ENCODE measurements at regions not wholly inside any gene's neighbourhood (a gene's known extent, or its start where the extent isn't known, plus 50 kb on each side); places are given as distances from the start of the nearest gene placed in this dataset.

DNA sequence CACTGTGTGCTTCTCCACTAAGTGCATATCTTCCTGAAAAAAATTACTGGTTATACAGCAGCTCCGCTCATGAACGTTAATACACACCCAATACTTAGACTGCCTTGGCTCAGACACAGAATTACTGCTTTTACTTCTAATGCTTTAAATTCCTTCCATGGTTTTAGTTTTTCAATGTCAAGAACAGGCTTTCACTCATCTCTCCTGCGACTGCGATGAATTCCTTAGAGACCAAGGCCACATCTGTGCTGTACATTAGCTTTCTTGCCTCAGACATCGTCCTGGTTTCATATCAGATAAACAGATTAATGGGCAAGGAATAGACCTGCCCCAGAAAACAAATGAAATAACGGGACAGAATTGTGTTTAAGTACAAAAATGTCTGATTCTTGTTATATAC lies 120.2 kb downstream of the CYP26A1 start:
- Histone ChIP-seq H3K79me2 (ENCODE audit: insufficient read depth) (no peaks in the 10 kb centered on the region), H3K9me2 (no peaks in the 10 kb centered on the region), H3K4me2 (no peak overlapping the region), H3K4me1 (ENCODE audit: control insufficient read depth in 1 of 2, insufficient read depth in 2 of 2, low read depth in 1 of 2, low read length in 1 of 2) (peaks cover 0 to 3% of the 10 kb centered on the region in 2 experiments; a peak in 1 of 4 replicates), H3K27me3 (ENCODE audit: insufficient read depth) (no peaks in the 10 kb centered on the region), H3K9ac (no peak overlapping the region), H3K9me3 (no peaks in the 10 kb centered on the region), H2AFZ (ENCODE audit: low read depth) (no peak overlapping the region), H4K20me1 (ENCODE audit: insufficient read depth) (no peaks in the 10 kb centered on the region), H3K36me3 (replicated peaks in 1 of 2; ENCODE audit: control insufficient read depth in 1 of 2, insufficient read depth in 2 of 2, low read length in 1 of 2) (no peaks in the 10 kb centered on the region), H3F3A (replicated peaks; ENCODE audit: insufficient read depth) (no peaks in the 10 kb centered on the region), H3K27ac (ENCODE audit: low read depth in 2 of 2, low read length in 1 of 2) (no peak overlapping the region), H3K4me3 (ENCODE audit: low read depth in 2 of 2, low read length in 1 of 2) (no peak overlapping the region)
- WGBS (ENCODE audit: low lambda C conversion rate) = 39% methylated on average over 6 of the region's 6 CpGs
- ChIA-PET CTCF (interaction anchor here (1.4 kb wide), 1 partner anchor 12 kb away, joined by 4 read pairs; no protein-coding TSS in a partner anchor), POLR2A (no interaction called here)
- TF ChIP-seq YY1 (IDR thresholded peaks at IDR 0.05; ENCODE audit: low read depth) (no peak), JUND (IDR thresholded peaks at IDR 0.05) (no peak), NRF1 (IDR thresholded peaks at IDR 0.05; ENCODE audit: low read depth, low read length) (no peak), MEF2A (IDR thresholded peaks at IDR 0.05; ENCODE audit: borderline replicate concordance, low read depth) (no peak), ELF1 (IDR thresholded peaks at IDR 0.05) (no peak), CHD2 (IDR thresholded peaks at IDR 0.05; ENCODE audit: low read length, partially characterized antibody) (no peak), RXRA (IDR thresholded peaks at IDR 0.05; ENCODE audit: borderline replicate concordance, low read depth) (no peak), RCOR1 (IDR thresholded peaks at IDR 0.05; ENCODE audit: low read length) (no peak)
- TF ChIP-seq, protein P1, sequence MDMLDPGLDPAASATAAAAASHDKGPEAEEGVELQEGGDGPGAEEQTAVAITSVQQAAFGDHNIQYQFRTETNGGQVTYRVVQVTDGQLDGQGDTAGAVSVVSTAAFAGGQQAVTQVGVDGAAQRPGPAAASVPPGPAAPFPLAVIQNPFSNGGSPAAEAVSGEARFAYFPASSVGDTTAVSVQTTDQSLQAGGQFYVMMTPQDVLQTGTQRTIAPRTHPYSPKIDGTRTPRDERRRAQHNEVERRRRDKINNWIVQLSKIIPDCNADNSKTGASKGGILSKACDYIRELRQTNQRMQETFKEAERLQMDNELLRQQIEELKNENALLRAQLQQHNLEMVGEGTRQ (IDR thresholded peaks at IDR 0.05; ENCODE audit: borderline replicate concordance, low read depth, low read length) = no peak
- TF ChIP-seq, protein P2, sequence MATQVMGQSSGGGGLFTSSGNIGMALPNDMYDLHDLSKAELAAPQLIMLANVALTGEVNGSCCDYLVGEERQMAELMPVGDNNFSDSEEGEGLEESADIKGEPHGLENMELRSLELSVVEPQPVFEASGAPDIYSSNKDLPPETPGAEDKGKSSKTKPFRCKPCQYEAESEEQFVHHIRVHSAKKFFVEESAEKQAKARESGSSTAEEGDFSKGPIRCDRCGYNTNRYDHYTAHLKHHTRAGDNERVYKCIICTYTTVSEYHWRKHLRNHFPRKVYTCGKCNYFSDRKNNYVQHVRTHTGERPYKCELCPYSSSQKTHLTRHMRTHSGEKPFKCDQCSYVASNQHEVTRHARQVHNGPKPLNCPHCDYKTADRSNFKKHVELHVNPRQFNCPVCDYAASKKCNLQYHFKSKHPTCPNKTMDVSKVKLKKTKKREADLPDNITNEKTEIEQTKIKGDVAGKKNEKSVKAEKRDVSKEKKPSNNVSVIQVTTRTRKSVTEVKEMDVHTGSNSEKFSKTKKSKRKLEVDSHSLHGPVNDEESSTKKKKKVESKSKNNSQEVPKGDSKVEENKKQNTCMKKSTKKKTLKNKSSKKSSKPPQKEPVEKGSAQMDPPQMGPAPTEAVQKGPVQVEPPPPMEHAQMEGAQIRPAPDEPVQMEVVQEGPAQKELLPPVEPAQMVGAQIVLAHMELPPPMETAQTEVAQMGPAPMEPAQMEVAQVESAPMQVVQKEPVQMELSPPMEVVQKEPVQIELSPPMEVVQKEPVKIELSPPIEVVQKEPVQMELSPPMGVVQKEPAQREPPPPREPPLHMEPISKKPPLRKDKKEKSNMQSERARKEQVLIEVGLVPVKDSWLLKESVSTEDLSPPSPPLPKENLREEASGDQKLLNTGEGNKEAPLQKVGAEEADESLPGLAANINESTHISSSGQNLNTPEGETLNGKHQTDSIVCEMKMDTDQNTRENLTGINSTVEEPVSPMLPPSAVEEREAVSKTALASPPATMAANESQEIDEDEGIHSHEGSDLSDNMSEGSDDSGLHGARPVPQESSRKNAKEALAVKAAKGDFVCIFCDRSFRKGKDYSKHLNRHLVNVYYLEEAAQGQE (IDR thresholded peaks at IDR 0.05; ENCODE audit: low read depth, low read length) = no peak
- no peak for DNase-seq

DNA sequence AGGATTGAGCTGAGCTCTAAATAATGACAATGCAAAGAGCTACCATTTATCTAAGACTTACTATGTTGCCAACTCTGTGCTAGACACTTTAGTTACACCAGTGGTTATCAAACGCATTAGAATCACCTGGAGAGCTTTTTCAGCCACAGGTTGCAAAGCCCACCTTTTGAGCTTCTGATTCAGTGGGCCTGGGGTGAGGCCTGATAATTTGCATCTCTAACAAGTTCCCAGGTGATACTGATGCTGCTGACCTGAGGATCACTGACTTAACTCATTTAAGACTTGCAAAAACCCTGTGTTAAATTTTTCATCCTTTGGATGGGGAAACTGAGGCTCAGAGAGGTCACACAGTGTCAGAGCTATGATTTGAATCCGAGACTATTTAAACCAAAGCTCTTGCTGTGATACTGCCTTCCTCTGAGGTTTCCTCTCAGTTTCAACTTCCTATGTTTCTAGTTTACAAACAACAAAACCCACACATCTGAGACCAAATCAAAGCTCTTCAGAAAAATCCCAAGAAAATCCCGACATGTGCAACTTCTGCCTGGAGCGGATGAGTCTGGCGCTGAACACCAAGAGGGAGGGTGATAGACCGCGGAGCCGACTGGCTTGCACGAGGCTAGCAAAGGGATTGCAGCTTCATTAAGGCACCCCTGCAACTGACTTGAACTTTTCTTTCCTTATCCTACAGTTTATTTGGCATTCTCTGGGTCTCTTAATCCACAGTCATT lies 124.9 kb downstream of the CYP26A1 start:
- ChIA-PET CTCF (interaction anchor here (1.7 kb wide), 1 partner anchor 8 kb away, joined by 5 read pairs; no protein-coding TSS in a partner anchor), POLR2A (no interaction called here)
- H3K9ac ChIP-seq = no peak overlapping the region
- H4K20me1 ChIP-seq (ENCODE audit: insufficient read depth) = no peaks in the 10 kb centered on the region
- no peak overlapping the region for H3K4me2 ChIP-seq
- 77% methylated on average over 9 of the region's 9 CpGs for WGBS (ENCODE audit: low lambda C conversion rate)
- H3K4me1 ChIP-seq (ENCODE audit: control insufficient read depth in 1 of 2, insufficient read depth in 2 of 2, low read depth in 1 of 2, low read length in 1 of 2) = peaks cover 0 to 6% of the 10 kb centered on the region in 2 experiments; a peak in 1 of 4 replicates
- H3K27ac ChIP-seq (ENCODE audit: low read depth in 2 of 2, low read length in 1 of 2) = no peak overlapping the region
- H3K79me2 ChIP-seq (ENCODE audit: insufficient read depth) = no peaks in the 10 kb centered on the region
- H3F3A ChIP-seq (replicated peaks; ENCODE audit: insufficient read depth) = no peaks in the 10 kb centered on the region
- H3K4me3 ChIP-seq (ENCODE audit: low read depth in 2 of 2, low read length in 1 of 2) = no peak overlapping the region
- no peaks in the 10 kb centered on the region for H3K9me2 ChIP-seq
- DNase-seq = no peak
- no peak overlapping the region for H2AFZ ChIP-seq (ENCODE audit: low read depth)
- H3K27me3 ChIP-seq (ENCODE audit: insufficient read depth) = no peaks in the 10 kb centered on the region
- no peaks in the 10 kb centered on the region for H3K36me3 ChIP-seq (replicated peaks in 1 of 2; ENCODE audit: control insufficient read depth in 1 of 2, insufficient read depth in 2 of 2, low read length in 1 of 2)
- H3K9me3 ChIP-seq = no peaks in the 10 kb centered on the region
- TF ChIP-seq SIN3A (IDR thresholded peaks at IDR 0.05; ENCODE audit: borderline replicate concordance, low read depth, low read length) (no peak), NRF1 (IDR thresholded peaks at IDR 0.05; ENCODE audit: low read depth, low read length) (no peak), GABPA (IDR thresholded peaks at IDR 0.05; ENCODE audit: low read depth) (no peak), RCOR1 (IDR thresholded peaks at IDR 0.05; ENCODE audit: low read length) (no peak), NFIC (IDR thresholded peaks at IDR 0.05; ENCODE audit: borderline replicate concordance) (no peak), GATA2 (CRISPR knock-in tag; IDR thresholded peaks at IDR 0.05) (no peak), CHD2 (IDR thresholded peaks at IDR 0.05; ENCODE audit: low read length, partially characterized antibody) (no peak), TAF1 (IDR thresholded peaks at IDR 0.05; ENCODE audit: borderline replicate concordance, low read depth, low read length) (no peak)
- TF ChIP-seq, protein P3, sequence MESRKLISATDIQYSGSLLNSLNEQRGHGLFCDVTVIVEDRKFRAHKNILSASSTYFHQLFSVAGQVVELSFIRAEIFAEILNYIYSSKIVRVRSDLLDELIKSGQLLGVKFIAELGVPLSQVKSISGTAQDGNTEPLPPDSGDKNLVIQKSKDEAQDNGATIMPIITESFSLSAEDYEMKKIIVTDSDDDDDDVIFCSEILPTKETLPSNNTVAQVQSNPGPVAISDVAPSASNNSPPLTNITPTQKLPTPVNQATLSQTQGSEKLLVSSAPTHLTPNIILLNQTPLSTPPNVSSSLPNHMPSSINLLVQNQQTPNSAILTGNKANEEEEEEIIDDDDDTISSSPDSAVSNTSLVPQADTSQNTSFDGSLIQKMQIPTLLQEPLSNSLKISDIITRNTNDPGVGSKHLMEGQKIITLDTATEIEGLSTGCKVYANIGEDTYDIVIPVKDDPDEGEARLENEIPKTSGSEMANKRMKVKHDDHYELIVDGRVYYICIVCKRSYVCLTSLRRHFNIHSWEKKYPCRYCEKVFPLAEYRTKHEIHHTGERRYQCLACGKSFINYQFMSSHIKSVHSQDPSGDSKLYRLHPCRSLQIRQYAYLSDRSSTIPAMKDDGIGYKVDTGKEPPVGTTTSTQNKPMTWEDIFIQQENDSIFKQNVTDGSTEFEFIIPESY (IDR thresholded peaks at IDR 0.05; ENCODE audit: borderline replicate concordance, low read depth) = no peak
- TF ChIP-seq, protein P1 (IDR thresholded peaks at IDR 0.05; ENCODE audit: borderline replicate concordance, low read depth, low read length) = no peak
